ENCODE measurements at regions not wholly inside any gene's neighbourhood (a gene's known extent, or its start where the extent isn't known, plus 50 kb on each side); places are given as distances from the start of the nearest gene placed in this dataset.

GRCh38 chr14:45650754-45651153 is 397.8 kb upstream of the MIS18BP1 start:
- TF ChIP-seq, protein P1, sequence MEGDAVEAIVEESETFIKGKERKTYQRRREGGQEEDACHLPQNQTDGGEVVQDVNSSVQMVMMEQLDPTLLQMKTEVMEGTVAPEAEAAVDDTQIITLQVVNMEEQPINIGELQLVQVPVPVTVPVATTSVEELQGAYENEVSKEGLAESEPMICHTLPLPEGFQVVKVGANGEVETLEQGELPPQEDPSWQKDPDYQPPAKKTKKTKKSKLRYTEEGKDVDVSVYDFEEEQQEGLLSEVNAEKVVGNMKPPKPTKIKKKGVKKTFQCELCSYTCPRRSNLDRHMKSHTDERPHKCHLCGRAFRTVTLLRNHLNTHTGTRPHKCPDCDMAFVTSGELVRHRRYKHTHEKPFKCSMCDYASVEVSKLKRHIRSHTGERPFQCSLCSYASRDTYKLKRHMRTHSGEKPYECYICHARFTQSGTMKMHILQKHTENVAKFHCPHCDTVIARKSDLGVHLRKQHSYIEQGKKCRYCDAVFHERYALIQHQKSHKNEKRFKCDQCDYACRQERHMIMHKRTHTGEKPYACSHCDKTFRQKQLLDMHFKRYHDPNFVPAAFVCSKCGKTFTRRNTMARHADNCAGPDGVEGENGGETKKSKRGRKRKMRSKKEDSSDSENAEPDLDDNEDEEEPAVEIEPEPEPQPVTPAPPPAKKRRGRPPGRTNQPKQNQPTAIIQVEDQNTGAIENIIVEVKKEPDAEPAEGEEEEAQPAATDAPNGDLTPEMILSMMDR (IDR thresholded peaks at IDR 0.05; ENCODE audit: insufficient read depth, low read length) = no peak
- TF ChIP-seq GABPA (IDR thresholded peaks at IDR 0.05; ENCODE audit: low read depth) (no peak), POLR2AphosphoS5 (IDR thresholded peaks at IDR 0.05; ENCODE audit: low read depth) (no peak)

Measured in HL-60 (cell line).